ENCODE measurements at regions not wholly inside any gene's neighbourhood (a gene's known extent, or its start where the extent isn't known, plus 50 kb on each side); places are given as distances from the start of the nearest gene placed in this dataset.

- Histone ChIP-seq H3K4me3 (ENCODE audit: low read length) (no peak overlapping the region), H3K27me3 (ENCODE audit: control insufficient read depth, insufficient read depth, low read length) (no peaks in the 10 kb centered on the region), H3K9me3 (replicated peaks; ENCODE audit: low read length) (no peaks in the 10 kb centered on the region), H3K4me2 (ENCODE audit: low read length) (no peak overlapping the region), H3K36me3 (ENCODE audit: insufficient read depth, low read length) (no peaks in the 10 kb centered on the region), H3K4me1 (ENCODE audit: control insufficient read depth, insufficient read depth, low read length) (peaks cover 13% of the 10 kb centered on the region), H3K9ac (ENCODE audit: low read depth, low read length) (no peak overlapping the region)
Measured at GRCh38 chr5:98402130-98402529, 371.3 kb upstream of the RGMB start.

GRCh38 chr5:98403131-98403530 lies 370.3 kb upstream of the RGMB start:
- Histone ChIP-seq H3K4me1 (ENCODE audit: control insufficient read depth, insufficient read depth, low read length) (peaks cover 13% of the 10 kb centered on the region), H3K9me3 (replicated peaks; ENCODE audit: low read length) (no peaks in the 10 kb centered on the region), H3K4me3 (ENCODE audit: low read length) (no peak overlapping the region), H3K4me2 (ENCODE audit: low read length) (no peak overlapping the region), H3K27me3 (ENCODE audit: control insufficient read depth, insufficient read depth, low read length) (no peaks in the 10 kb centered on the region), H3K36me3 (ENCODE audit: insufficient read depth, low read length) (no peaks in the 10 kb centered on the region), H3K9ac (ENCODE audit: low read depth, low read length) (no peak overlapping the region)

- Histone ChIP-seq H3K9me3 (replicated peaks; ENCODE audit: low read length) (no peaks in the 10 kb centered on the region), H3K9ac (ENCODE audit: low read depth, low read length) (peak overlapping the region; percentile 79), H3K27me3 (ENCODE audit: control insufficient read depth, insufficient read depth, low read length) (no peaks in the 10 kb centered on the region), H3K4me3 (ENCODE audit: low read length) (no peak overlapping the region), H3K36me3 (ENCODE audit: insufficient read depth, low read length) (no peaks in the 10 kb centered on the region), H3K4me1 (ENCODE audit: control insufficient read depth, insufficient read depth, low read length) (peaks cover 39% of the 10 kb centered on the region), H3K4me2 (ENCODE audit: low read length) (peak overlapping the region; percentile 15)
Measured at GRCh38 chr5:98414938-98415337, 358.5 kb upstream of the RGMB start.

- Histone ChIP-seq H3K4me3 (ENCODE audit: low read length) (no peak overlapping the region), H3K36me3 (ENCODE audit: insufficient read depth, low read length) (no peaks in the 10 kb centered on the region), H3K9ac (ENCODE audit: low read depth, low read length) (peak overlapping the region; percentile 79), H3K9me3 (replicated peaks; ENCODE audit: low read length) (no peaks in the 10 kb centered on the region), H3K4me1 (ENCODE audit: control insufficient read depth, insufficient read depth, low read length) (peaks cover 39% of the 10 kb centered on the region), H3K4me2 (ENCODE audit: low read length) (no peak overlapping the region), H3K27me3 (ENCODE audit: control insufficient read depth, insufficient read depth, low read length) (no peaks in the 10 kb centered on the region)
Measured at GRCh38 chr5:98415663-98416062, 357.8 kb upstream of the RGMB start.

GRCh38 chr5:98416541-98416940 lies 356.9 kb upstream of the RGMB start:
- Histone ChIP-seq H3K4me2 (ENCODE audit: low read length) (peak overlapping the region; percentile 15), H3K4me1 (ENCODE audit: control insufficient read depth, insufficient read depth, low read length) (peaks cover 39% of the 10 kb centered on the region), H3K4me3 (ENCODE audit: low read length) (no peak overlapping the region), H3K9me3 (replicated peaks; ENCODE audit: low read length) (no peaks in the 10 kb centered on the region), H3K36me3 (ENCODE audit: insufficient read depth, low read length) (no peaks in the 10 kb centered on the region), H3K27me3 (ENCODE audit: control insufficient read depth, insufficient read depth, low read length) (no peaks in the 10 kb centered on the region), H3K9ac (ENCODE audit: low read depth, low read length) (peak overlapping the region; percentile 79)

- no peaks in the 10 kb centered on the region for H3K9me3 ChIP-seq (replicated peaks; ENCODE audit: low read length)
- no peaks in the 10 kb centered on the region for H3K36me3 ChIP-seq (ENCODE audit: insufficient read depth, low read length)
- no peak overlapping the region for H3K9ac ChIP-seq (ENCODE audit: low read depth, low read length)
- no peaks in the 10 kb centered on the region for H3K27me3 ChIP-seq (ENCODE audit: control insufficient read depth, insufficient read depth, low read length)
- H3K4me3 ChIP-seq (ENCODE audit: low read length) = no peak overlapping the region
- H3K4me1 ChIP-seq (ENCODE audit: control insufficient read depth, insufficient read depth, low read length) = peaks cover 29% of the 10 kb centered on the region
- no peak overlapping the region for H3K4me2 ChIP-seq (ENCODE audit: low read length)
Measured at GRCh38 chr5:98419825-98420224, 353.6 kb upstream of the RGMB start.

- no peak overlapping the region for H3K4me3 ChIP-seq (ENCODE audit: low read length)
- H3K27me3 ChIP-seq (ENCODE audit: control insufficient read depth, insufficient read depth, low read length) = no peaks in the 10 kb centered on the region
- H3K9ac ChIP-seq (ENCODE audit: low read depth, low read length) = peak overlapping the region; percentile 3
- no peaks in the 10 kb centered on the region for H3K36me3 ChIP-seq (ENCODE audit: insufficient read depth, low read length)
- H3K4me1 ChIP-seq (ENCODE audit: control insufficient read depth, insufficient read depth, low read length) = peaks cover 31% of the 10 kb centered on the region
- H3K9me3 ChIP-seq (replicated peaks; ENCODE audit: low read length) = no peaks in the 10 kb centered on the region
- H3K4me2 ChIP-seq (ENCODE audit: low read length) = no peak overlapping the region
Measured at GRCh38 chr5:98424681-98425450, 348.6 kb upstream of the RGMB start.

- Histone ChIP-seq H3K9ac (ENCODE audit: low read depth, low read length) (no peak overlapping the region), H3K27me3 (ENCODE audit: control insufficient read depth, insufficient read depth, low read length) (no peaks in the 10 kb centered on the region), H3K4me1 (ENCODE audit: control insufficient read depth, insufficient read depth, low read length) (peaks cover 31% of the 10 kb centered on the region), H3K4me2 (ENCODE audit: low read length) (no peak overlapping the region), H3K9me3 (replicated peaks; ENCODE audit: low read length) (no peaks in the 10 kb centered on the region), H3K4me3 (ENCODE audit: low read length) (no peak overlapping the region), H3K36me3 (ENCODE audit: insufficient read depth, low read length) (no peaks in the 10 kb centered on the region)
Measured at GRCh38 chr5:98425640-98426039, 347.8 kb upstream of the RGMB start.

- no peaks in the 10 kb centered on the region for H3K36me3 ChIP-seq (ENCODE audit: insufficient read depth, low read length)
- H3K9me3 ChIP-seq (replicated peaks; ENCODE audit: low read length) = no peaks in the 10 kb centered on the region
- no peaks in the 10 kb centered on the region for H3K27me3 ChIP-seq (ENCODE audit: control insufficient read depth, insufficient read depth, low read length)
- no peak overlapping the region for H3K9ac ChIP-seq (ENCODE audit: low read depth, low read length)
- peaks cover 36% of the 10 kb centered on the region for H3K4me1 ChIP-seq (ENCODE audit: control insufficient read depth, insufficient read depth, low read length)
- no peak overlapping the region for H3K4me3 ChIP-seq (ENCODE audit: low read length)
- H3K4me2 ChIP-seq (ENCODE audit: low read length) = peak overlapping the region; percentile 50
Measured at GRCh38 chr5:98428806-98429205, 344.7 kb upstream of the RGMB start.

GRCh38 chr5:98432378-98432777 lies 341.1 kb upstream of the RGMB start:
- Histone ChIP-seq H3K4me3 (ENCODE audit: low read length) (no peak overlapping the region), H3K27me3 (ENCODE audit: control insufficient read depth, insufficient read depth, low read length) (no peaks in the 10 kb centered on the region), H3K4me2 (ENCODE audit: low read length) (no peak overlapping the region), H3K9ac (ENCODE audit: low read depth, low read length) (no peak overlapping the region), H3K9me3 (replicated peaks; ENCODE audit: low read length) (peaks cover 11% of the 10 kb centered on the region), H3K36me3 (ENCODE audit: insufficient read depth, low read length) (no peaks in the 10 kb centered on the region), H3K4me1 (ENCODE audit: control insufficient read depth, insufficient read depth, low read length) (peaks cover 23% of the 10 kb centered on the region)

- no peaks in the 10 kb centered on the region for H3K36me3 ChIP-seq (ENCODE audit: insufficient read depth, low read length)
- peaks cover 22% of the 10 kb centered on the region for H3K4me1 ChIP-seq (ENCODE audit: control insufficient read depth, insufficient read depth, low read length)
- no peak overlapping the region for H3K9ac ChIP-seq (ENCODE audit: low read depth, low read length)
- peaks cover 11% of the 10 kb centered on the region for H3K9me3 ChIP-seq (replicated peaks; ENCODE audit: low read length)
- no peak overlapping the region for H3K4me2 ChIP-seq (ENCODE audit: low read length)
- no peak overlapping the region for H3K4me3 ChIP-seq (ENCODE audit: low read length)
- no peaks in the 10 kb centered on the region for H3K27me3 ChIP-seq (ENCODE audit: control insufficient read depth, insufficient read depth, low read length)
Measured at GRCh38 chr5:98433022-98433421, 340.4 kb upstream of the RGMB start.

- Histone ChIP-seq H3K36me3 (ENCODE audit: insufficient read depth, low read length) (no peaks in the 10 kb centered on the region), H3K4me3 (ENCODE audit: low read length) (no peak overlapping the region), H3K4me1 (ENCODE audit: control insufficient read depth, insufficient read depth, low read length) (peaks cover 16% of the 10 kb centered on the region), H3K27me3 (ENCODE audit: control insufficient read depth, insufficient read depth, low read length) (no peaks in the 10 kb centered on the region), H3K4me2 (ENCODE audit: low read length) (no peak overlapping the region), H3K9ac (ENCODE audit: low read depth, low read length) (no peak overlapping the region), H3K9me3 (replicated peaks; ENCODE audit: low read length) (peaks cover 11% of the 10 kb centered on the region)
Measured at GRCh38 chr5:98433673-98434072, 339.8 kb upstream of the RGMB start.
